ENCODE measurements at regions not wholly inside any gene's neighbourhood (a gene's known extent, or its start where the extent isn't known, plus 50 kb on each side); places are given as distances from the start of the nearest gene placed in this dataset.

GRCh38 chr4:177494791-177495190, 52.6 kb upstream of the AGA start:
- TF ChIP-seq POLR2AphosphoS5 (IDR thresholded peaks at IDR 0.05) (no peak), CTCF (IDR thresholded peaks at IDR 0.05) (no peak), EP300 (IDR thresholded peaks at IDR 0.05) (no peak)

Measured in esophagus muscularis mucosa (tissue), 4 donors.